Inflammatory macrophage (primary cell): ENCODE measurements at regions not wholly inside any gene's neighbourhood (a gene's known extent, or its start where the extent isn't known, plus 50 kb on each side); places are given as distances from the start of the nearest gene placed in this dataset.

Experiments
- DNase-seq, 2 donors: peaks; one replicate each; pipeline ENCODE4 v3.0.0-alpha.2; 2020 to 2022

DNA sequence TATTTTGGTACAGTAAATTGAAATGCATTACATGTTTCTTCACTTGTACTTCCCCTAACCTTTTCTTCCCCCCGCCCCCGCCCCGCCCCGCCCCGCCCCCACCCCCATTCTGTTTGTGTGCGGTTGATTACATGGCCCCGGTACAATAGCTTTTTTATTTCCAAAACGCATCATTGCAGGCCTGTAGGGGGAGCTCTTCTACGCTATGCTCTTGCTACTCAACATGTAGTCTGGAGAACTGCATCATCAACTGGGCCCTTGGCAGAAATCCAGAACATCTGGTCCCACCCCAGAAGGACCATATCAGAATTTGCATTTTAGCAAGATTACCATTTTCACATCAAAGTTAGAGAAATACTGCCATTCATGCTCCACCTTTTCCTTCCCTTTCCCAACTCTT is 333.3 kb upstream of the DDX53 start:
- peak in 1 of 2 donors; percentile 3 for DNase-seq

- DNase-seq, result no peak
These were observed 324.8 kb upstream of the DDX53 start for GRCh38 chrX:22674932-22675331.

GRCh38 chrX:22686138-22686541 is 313.6 kb upstream of the DDX53 start:
- no peak for DNase-seq

DNA sequence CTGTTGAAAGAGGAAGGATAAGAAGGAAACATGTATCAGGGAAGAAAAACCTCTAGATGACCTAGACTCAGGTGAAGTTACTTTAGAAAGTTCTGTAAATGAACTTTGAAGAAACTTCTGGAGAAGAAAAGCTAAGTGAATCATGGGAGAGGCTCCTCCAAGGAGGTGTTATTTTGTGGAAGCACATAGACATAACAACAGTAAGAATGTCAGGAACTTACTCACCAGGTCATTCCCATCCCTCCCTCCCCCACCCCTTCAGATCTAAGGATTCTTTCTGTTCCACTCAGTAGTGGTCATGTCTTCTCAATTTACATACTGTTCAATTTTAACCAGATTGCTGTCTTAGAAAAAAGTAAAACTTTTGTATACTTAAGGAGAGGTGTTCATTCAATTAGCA is 310.5 kb upstream of the DDX53 start:
- no peak for DNase-seq

GRCh38 chrX:22690116-22690515 is 309.6 kb upstream of the DDX53 start:
- DNase-seq, result no peak

DNA sequence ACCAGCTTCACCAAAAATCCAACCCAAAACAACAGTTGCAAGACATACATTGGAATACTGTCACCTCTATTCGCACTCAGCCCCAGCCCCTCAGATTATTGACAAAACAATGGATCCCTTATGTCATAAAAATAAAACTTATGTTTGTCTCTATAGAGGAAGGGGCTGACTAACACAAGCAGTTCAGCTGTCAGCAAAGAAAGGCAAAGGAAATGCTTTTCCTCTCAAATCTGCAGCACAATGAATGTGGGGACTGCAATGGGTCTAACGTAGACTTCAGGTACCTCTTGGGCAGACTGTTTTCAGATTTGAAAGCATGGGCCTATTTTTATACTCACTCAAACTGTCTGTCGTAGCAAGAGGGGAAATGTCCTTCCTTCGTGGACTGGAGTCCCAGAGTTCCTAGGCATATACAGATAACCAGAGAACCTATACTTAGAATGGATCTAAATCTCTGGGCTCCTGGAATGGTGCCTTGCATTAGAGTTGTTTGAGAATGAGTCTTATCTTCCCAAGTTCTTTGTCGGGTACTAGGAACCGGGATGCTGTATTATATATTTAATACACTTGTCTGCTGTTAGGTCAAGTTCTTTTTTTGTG is 307.7 kb upstream of the DDX53 start:
- DNase-seq, result no peak

GRCh38 chrX:22698151-22698550 is 301.6 kb upstream of the DDX53 start:
- DNase-seq, result no peak

GRCh38 chrX:22699581-22700091 is 300.1 kb upstream of the DDX53 start:
- no peak for DNase-seq

- no peak for DNase-seq
These were observed 286.8 kb upstream of the DDX53 start for GRCh38 chrX:22712942-22713341.

- no peak for DNase-seq
These were observed 269.2 kb upstream of the DDX53 start for GRCh38 chrX:22730542-22730941.

GRCh38 chrX:22737541-22737940 is 262.2 kb upstream of the DDX53 start:
- no peak for DNase-seq

GRCh38 chrX:22739276-22739675 is 260.5 kb upstream of the DDX53 start:
- DNase-seq, result no peak

GRCh38 chrX:22740836-22741235 is 258.9 kb upstream of the DDX53 start:
- DNase-seq, result no peak

- DNase-seq, result no peak
These were observed 257.6 kb upstream of the DDX53 start for GRCh38 chrX:22742174-22742573.

- DNase-seq, result no peak
These were observed 253.7 kb upstream of the DDX53 start for GRCh38 chrX:22746081-22746480.

- DNase-seq, result peak; percentile 3 to 31
These were observed 251.4 kb upstream of the DDX53 start for GRCh38 chrX:22748093-22748999.

- DNase-seq, result no peak
These were observed 240.8 kb upstream of the DDX53 start for GRCh38 chrX:22758807-22759481.

GRCh38 chrX:22760513-22761057 is 239.2 kb upstream of the DDX53 start:
- no peak for DNase-seq

DNA sequence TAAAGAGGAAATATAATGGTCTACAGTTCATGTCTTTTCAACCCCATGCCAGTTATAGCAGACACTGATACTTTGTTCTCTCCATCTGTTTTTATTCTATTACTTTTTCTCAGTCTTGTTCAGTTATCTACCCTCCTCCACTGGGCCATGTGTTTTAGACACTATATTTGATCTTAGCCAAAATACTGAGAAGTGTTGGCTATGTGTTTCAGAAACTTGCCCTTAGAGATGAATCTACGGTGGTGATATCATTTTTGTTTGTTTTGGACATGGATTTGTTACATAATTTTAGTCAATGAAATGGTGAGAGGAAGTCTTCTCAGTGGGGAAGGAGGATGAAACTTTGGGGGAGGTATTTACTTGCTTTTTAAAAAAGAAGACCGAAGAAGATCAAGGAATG is 211.5 kb upstream of the DDX53 start:
- no peak for DNase-seq

DNA sequence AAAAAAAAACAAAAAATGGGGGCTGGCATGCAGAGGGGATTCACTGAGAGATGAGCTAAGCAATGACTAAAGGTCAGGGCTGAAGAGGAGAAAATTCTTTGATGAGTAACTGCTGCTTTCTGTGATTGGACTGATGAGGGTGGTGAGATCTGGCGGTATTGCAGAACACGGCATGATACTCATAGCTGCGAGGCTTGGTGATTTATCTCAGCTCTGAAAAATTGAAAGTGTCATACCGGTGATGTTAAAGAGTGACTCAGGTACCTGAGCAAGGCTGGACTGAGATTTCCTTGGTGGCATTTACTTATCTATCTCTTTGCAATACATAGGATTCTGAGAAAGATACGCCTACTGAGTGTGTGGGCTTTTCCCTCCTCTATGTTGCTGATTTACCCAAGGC is 204.1 kb upstream of the DDX53 start:
- no peak for DNase-seq

- peak; percentile 5 to 9 for DNase-seq
These were observed 199.4 kb upstream of the DDX53 start for GRCh38 chrX:22800360-22800759.

GRCh38 chrX:22800806-22801205 is 199.0 kb upstream of the DDX53 start:
- DNase-seq, result no peak

DNA sequence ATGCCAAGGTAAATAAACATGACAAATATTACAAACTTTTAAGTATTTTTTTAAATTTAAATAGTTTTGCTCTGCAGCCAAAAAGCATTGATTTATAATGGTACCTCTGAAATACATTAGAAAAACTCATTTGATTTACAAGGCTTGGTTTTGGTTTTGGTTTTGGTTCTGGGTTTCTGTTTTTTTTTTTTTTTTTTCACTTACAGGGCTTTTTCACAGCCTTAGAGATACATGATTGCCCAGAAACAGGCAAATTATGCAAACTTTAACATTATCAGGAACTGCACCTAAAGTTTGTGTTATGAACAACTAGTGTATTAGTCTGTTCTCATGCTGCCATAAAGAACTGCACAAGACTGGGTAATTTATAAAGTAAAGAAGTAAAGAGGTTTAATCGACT is 196.4 kb upstream of the DDX53 start:
- DNase-seq, result no peak
